MM.1S (cell line): ENCODE measurements at regions not wholly inside any gene's neighbourhood (a gene's known extent, or its start where the extent isn't known, plus 50 kb on each side); places are given as distances from the start of the nearest gene placed in this dataset.

Experiments
- DNase-seq: peaks from one replicate; pipeline ENCODE4 v3.0.0-alpha.2; 2015
- H2AFZ ChIP-seq: fragments of 300-600 bp; sonication (generic); 2 replicates; pipeline ENCODE4 v1.6.0; 2016; ENCODE audit warnings: antibody characterized with exemption, low read length
- H3F3A ChIP-seq: fragments of 300-600 bp; sonication (generic); 2 replicates; pipeline ENCODE4 v1.6.1; 2016; ENCODE audit warnings: mild to moderate bottlenecking, antibody characterized with exemption, low read length, moderate library complexity, mixed read lengths; ENCODE audit not compliant: insufficient read depth
- H3K27ac ChIP-seq: fragments of 300-600 bp; sonication (generic); 2 replicates; pipeline ENCODE4 v1.5.1; 2016; ENCODE audit warnings: mild to moderate bottlenecking, low read length
- H3K27me3 ChIP-seq: fragments of 300-600 bp; sonication (generic); replicated peaks from 2 replicates; pipeline ENCODE4 v1.6.0; 2016; ENCODE audit warnings: low read length; ENCODE audit not compliant: insufficient read depth
- H3K36me3 ChIP-seq: fragments of 300-600 bp; sonication (generic); replicated peaks from 2 replicates; pipeline ENCODE4 v1.6.1; 2016; ENCODE audit warnings: mild to moderate bottlenecking, low read length, mixed read lengths; ENCODE audit not compliant: insufficient read depth
- H3K4me1 ChIP-seq: fragments of 300-600 bp; sonication (generic); 2 replicates; pipeline ENCODE4 v1.6.1; 2016; ENCODE audit warnings: low read length, mixed read lengths
- H3K4me2 ChIP-seq: fragments of 300-600 bp; sonication (generic); 2 replicates; pipeline ENCODE4 v1.6.0; 2016; ENCODE audit warnings: low read depth, low read length
- H3K4me3 ChIP-seq: fragments of 300-600 bp; sonication (generic); 2 replicates; pipeline ENCODE4 v1.5.1; 2016; ENCODE audit warnings: low read length, mixed read lengths
- H3K79me2 ChIP-seq: fragments of 300-600 bp; sonication (generic); 2 replicates; pipeline ENCODE4 v1.6.1; 2016; ENCODE audit warnings: mixed run types, low read length, mixed read lengths
- H3K9ac ChIP-seq: fragments of 300-600 bp; sonication (generic); 2 replicates; pipeline ENCODE4 v1.6.1; 2016; ENCODE audit warnings: low read length, mixed read lengths
- H3K9me2 ChIP-seq: fragments of 300-600 bp; sonication (generic); replicated peaks from 2 replicates; pipeline ENCODE4 v1.6.1; 2016; ENCODE audit warnings: mild to moderate bottlenecking, low read length, mixed read lengths; ENCODE audit not compliant: insufficient read depth
- H3K9me3 ChIP-seq: fragments of 300-600 bp; sonication (generic); replicated peaks from 2 replicates; pipeline ENCODE4 v1.6.1; 2016; ENCODE audit warnings: mild to moderate bottlenecking, low read length, mixed read lengths; ENCODE audit not compliant: insufficient read depth
- H4K20me1 ChIP-seq: fragments of 300-600 bp; sonication (generic); 2 replicates; pipeline ENCODE4 v1.6.1; 2016; ENCODE audit warnings: mild to moderate bottlenecking, low read length, moderate library complexity, mixed read lengths; ENCODE audit not compliant: insufficient read depth
- EZH2 ChIP-seq: fragments of 300-600 bp; sonication (generic); optimal IDR thresholded peaks from 2 replicates; pipeline ENCODE3; 2017; ENCODE audit warnings: low read depth, mild to moderate bottlenecking, antibody characterized with exemption, low read length, mixed read lengths
- EZH2phosphoT487 ChIP-seq: fragments of 300-600 bp; sonication (generic); IDR thresholded peaks from 2 replicates; pipeline ENCODE4 v1.6.1; 2018; ENCODE audit warnings: antibody characterized with exemption, low read length
- TF ChIP-seq, protein P1 (sequence below): fragments of 300-600 bp; sonication (generic); IDR thresholded peaks from 2 replicates; pipeline ENCODE4 v1.5.1; 2016; ENCODE audit warnings: antibody characterized with exemption, low read length, mixed read lengths

DNA sequence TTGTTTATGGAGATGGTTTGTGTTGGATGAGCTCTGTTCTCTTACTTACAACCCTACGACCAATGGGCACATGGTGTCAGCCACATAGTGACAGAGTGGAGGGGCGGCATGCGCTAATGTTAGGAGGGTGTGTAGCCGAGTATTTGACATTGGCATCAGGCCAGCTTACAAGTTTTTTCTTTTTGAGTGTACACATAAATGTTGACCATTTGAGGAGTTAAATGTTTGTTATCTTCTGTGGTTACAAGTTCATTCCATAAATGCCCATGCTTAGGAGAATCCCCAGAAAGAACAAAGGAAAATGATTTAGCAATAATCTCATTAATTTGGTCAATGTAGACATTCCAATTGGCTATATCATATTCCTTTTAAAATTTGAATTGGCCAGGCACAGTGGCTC lies 180.1 kb upstream of the ELL2 start:
- Histone ChIP-seq H3K4me3 (no peak overlapping the region), H3F3A (no peaks in the 10 kb centered on the region; the same call in 1 of the 2 replicates), H3K36me3 (no peaks in the 10 kb centered on the region), H3K9ac (no peak overlapping the region), H4K20me1 (no peaks in the 10 kb centered on the region), H3K4me2 (no peak overlapping the region), H3K4me1 (no peaks in the 10 kb centered on the region), H3K9me2 (no peaks in the 10 kb centered on the region), H3K9me3 (no peaks in the 10 kb centered on the region), H3K79me2 (no peaks in the 10 kb centered on the region), H3K27me3 (no peaks in the 10 kb centered on the region), H2AFZ (no peak overlapping the region), H3K27ac (no peak overlapping the region)
- no peak for DNase-seq
- TF ChIP-seq EZH2phosphoT487 (no peak), EZH2 (no peak)
- TF ChIP-seq, protein P1, sequence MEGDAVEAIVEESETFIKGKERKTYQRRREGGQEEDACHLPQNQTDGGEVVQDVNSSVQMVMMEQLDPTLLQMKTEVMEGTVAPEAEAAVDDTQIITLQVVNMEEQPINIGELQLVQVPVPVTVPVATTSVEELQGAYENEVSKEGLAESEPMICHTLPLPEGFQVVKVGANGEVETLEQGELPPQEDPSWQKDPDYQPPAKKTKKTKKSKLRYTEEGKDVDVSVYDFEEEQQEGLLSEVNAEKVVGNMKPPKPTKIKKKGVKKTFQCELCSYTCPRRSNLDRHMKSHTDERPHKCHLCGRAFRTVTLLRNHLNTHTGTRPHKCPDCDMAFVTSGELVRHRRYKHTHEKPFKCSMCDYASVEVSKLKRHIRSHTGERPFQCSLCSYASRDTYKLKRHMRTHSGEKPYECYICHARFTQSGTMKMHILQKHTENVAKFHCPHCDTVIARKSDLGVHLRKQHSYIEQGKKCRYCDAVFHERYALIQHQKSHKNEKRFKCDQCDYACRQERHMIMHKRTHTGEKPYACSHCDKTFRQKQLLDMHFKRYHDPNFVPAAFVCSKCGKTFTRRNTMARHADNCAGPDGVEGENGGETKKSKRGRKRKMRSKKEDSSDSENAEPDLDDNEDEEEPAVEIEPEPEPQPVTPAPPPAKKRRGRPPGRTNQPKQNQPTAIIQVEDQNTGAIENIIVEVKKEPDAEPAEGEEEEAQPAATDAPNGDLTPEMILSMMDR: no peak

DNA sequence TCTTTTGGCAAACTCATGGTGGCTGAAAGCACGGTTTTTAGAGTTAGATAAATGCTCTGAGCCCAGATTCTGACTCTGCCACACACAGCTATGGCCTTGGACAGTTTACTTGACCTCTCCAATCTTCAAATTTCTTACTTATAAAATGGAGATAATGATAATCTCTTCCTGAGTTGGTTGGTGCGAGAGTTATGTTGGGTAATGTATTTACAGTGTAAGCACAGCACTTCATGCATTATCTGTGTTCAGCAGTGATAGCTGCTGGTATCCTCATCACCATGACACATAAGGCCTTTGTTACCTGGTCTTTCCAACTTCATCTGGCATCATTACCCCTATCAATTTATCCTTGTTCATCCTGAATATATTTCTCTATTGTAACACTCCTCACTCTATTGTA lies 178.8 kb upstream of the ELL2 start:
- Histone ChIP-seq H3K27me3 (no peaks in the 10 kb centered on the region), H3F3A (no peaks in the 10 kb centered on the region; the same call in 1 of the 2 replicates), H3K36me3 (no peaks in the 10 kb centered on the region), H3K27ac (no peak overlapping the region), H2AFZ (no peak overlapping the region), H3K79me2 (no peaks in the 10 kb centered on the region), H3K4me2 (no peak overlapping the region), H3K4me1 (no peaks in the 10 kb centered on the region), H4K20me1 (no peaks in the 10 kb centered on the region), H3K9me2 (no peaks in the 10 kb centered on the region), H3K9ac (no peak overlapping the region), H3K4me3 (no peak overlapping the region), H3K9me3 (no peaks in the 10 kb centered on the region)
- TF ChIP-seq, protein P1: no peak
- TF ChIP-seq EZH2 (no peak), EZH2phosphoT487 (no peak)
- no peak for DNase-seq

DNA sequence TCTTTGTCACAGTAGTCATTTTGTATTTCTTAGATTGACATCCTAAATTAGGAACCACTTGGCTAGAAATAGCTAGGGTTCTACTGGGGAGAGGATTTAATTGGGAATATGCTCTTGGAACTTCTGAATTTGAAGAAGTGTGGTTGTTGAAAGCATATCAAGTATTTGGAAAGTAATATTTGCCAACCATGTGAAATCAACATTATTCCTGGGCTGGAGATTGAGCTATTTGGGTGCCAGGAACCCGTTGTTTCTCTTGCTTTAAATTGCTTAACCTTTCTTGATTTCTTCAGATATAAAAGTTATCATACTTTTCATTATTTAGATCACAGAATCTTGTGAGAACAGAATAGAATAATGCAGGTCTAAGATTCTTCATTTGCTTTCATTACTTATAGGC lies 178.4 kb upstream of the ELL2 start:
- Histone ChIP-seq H3K36me3 (no peaks in the 10 kb centered on the region), H3K27me3 (no peaks in the 10 kb centered on the region), H4K20me1 (no peaks in the 10 kb centered on the region), H3K9me2 (no peaks in the 10 kb centered on the region), H3K4me2 (no peak overlapping the region), H3K4me3 (no peak overlapping the region), H3F3A (no peaks in the 10 kb centered on the region; the same call in 1 of the 2 replicates), H3K27ac (no peak overlapping the region), H3K79me2 (no peaks in the 10 kb centered on the region), H3K9me3 (no peaks in the 10 kb centered on the region), H2AFZ (no peak overlapping the region), H3K4me1 (no peaks in the 10 kb centered on the region), H3K9ac (no peak overlapping the region)
- TF ChIP-seq EZH2phosphoT487: no peak
- TF ChIP-seq, protein P1: no peak
- DNase-seq: no peak
